Activated T-helper 1 cell treated with anti-CD3 and anti-CD28 coated beads, Interleukin-12 subunit alpha, Interleukin-12 subunit beta, Interleukin-2, Interleukin-4 antibody, amounts not matched to agents 30 ng/mL and 10 ng/mL and 1 ng/mL, durations not matched to agents 14 hours and 24 hours and 36 hours (primary cell): ENCODE measurements at regions not wholly inside any gene's neighbourhood (a gene's known extent, or its start where the extent isn't known, plus 50 kb on each side); places are given as distances from the start of the nearest gene placed in this dataset.

Source experiments
- DNase-seq: peaks from one replicate; pipeline ENCODE4 v3.0.0; 2021; ENCODE audit warnings: low spot score
- H3K27ac Mint-ChIP-seq: one replicate; pipeline ENCODE4 v1.8.0; 2021; ENCODE audit warnings: mild to moderate bottlenecking, mixed read lengths
- H3K27me3 Mint-ChIP-seq: one replicate; pipeline ENCODE4 v1.8.0; 2022; ENCODE audit warnings: mild to moderate bottlenecking, moderate library complexity, mixed read lengths; ENCODE audit not compliant: insufficient read depth
- H3K36me3 Mint-ChIP-seq: one replicate; pipeline ENCODE4 v1.8.0; 2021; ENCODE audit warnings: low read depth, mixed read lengths
- H3K4me1 Mint-ChIP-seq: one replicate; pipeline ENCODE4 v1.8.0; 2021; ENCODE audit warnings: low read depth, mixed read lengths
- H3K4me3 Mint-ChIP-seq: one replicate; pipeline ENCODE4 v1.8.0; 2021; ENCODE audit warnings: mild to moderate bottlenecking, moderate library complexity, mixed read lengths
- H3K9me3 Mint-ChIP-seq: one replicate; pipeline ENCODE4 v1.8.0; 2021; ENCODE audit warnings: mixed read lengths
- intact Hi-C: fragments of 100-400 bp; cut with micrococcal nuclease; formaldehyde crosslinking; loops from one replicate; pipeline ENCODE4 v1.15.1; 2024

GRCh38 chrX:42107495-42108488 lies 184.4 kb upstream of the CASK start:
- Mint-ChIP-seq H3K4me1 (peaks cover 29% of the 10 kb centered on the region), H3K9me3 (peaks cover 24% of the 10 kb centered on the region), H3K27ac (peak overlapping the region; percentile 52), H3K36me3 (peaks cover 12% of the 10 kb centered on the region), H3K4me3 (peak overlapping the region; percentile 31), H3K27me3 (no peaks in the 10 kb centered on the region)
- no peak for DNase-seq
- intact Hi-C loops, result loop anchor here (1.0 to 10.0 kb wide), 5 partner anchors 14 to 837 kb away; no protein-coding TSS in a partner anchor

DNA sequence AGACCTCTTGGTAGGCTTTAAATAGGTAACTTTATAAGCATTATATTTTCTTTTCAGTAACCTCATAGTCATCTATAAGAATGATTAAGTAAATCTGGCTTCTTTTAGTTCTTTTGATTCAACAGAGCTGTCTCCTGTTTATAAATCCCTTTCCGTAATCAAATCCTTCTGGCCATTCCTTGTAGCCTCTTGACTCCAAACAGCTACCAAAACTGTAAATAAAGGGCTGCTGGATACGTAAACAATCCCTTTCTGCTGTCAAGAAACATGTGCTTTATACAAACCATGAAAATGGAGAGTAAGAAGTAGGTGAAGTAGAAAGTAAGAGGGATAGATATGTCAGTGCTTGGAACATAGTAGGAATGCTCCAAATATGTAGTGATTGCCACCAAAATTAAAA lies 183.2 kb upstream of the CASK start:
- H3K9me3 Mint-ChIP-seq, result peaks cover 18% of the 10 kb centered on the region

GRCh38 chrX:42102586-42103282 lies 179.4 kb upstream of the CASK start:
- Mint-ChIP-seq H3K27ac (no peak overlapping the region), H3K4me3 (no peak overlapping the region), H3K36me3 (peaks cover 7% of the 10 kb centered on the region), H3K27me3 (no peaks in the 10 kb centered on the region), H3K4me1 (peaks cover 13% of the 10 kb centered on the region), H3K9me3 (peaks cover 17% of the 10 kb centered on the region)
- intact Hi-C loops, result loop anchor here (10.0 kb wide), 1 partner anchor 438 kb away; no protein-coding TSS in a partner anchor
- no peak for DNase-seq

More for the DNA sequence above, 183.2 kb upstream of the CASK start:
- Mint-ChIP-seq H3K27me3 (no peaks in the 10 kb centered on the region), H3K4me1 (peaks cover 29% of the 10 kb centered on the region), H3K36me3 (peaks cover 10% of the 10 kb centered on the region), H3K27ac (no peak overlapping the region), H3K4me3 (no peak overlapping the region)
- DNase-seq, result no peak
- intact Hi-C loops, result loop anchor here (2.0 to 10.0 kb wide), 2 partner anchors 442 to 838 kb away; no protein-coding TSS in a partner anchor

- no peak overlapping the region for H3K27ac Mint-ChIP-seq
- peaks cover 8% of the 10 kb centered on the region for H3K9me3 Mint-ChIP-seq
- no peaks in the 10 kb centered on the region for H3K27me3 Mint-ChIP-seq
- H3K4me1 Mint-ChIP-seq, result peaks cover 6% of the 10 kb centered on the region
- no peak overlapping the region for H3K4me3 Mint-ChIP-seq
- peaks cover 3% of the 10 kb centered on the region for H3K36me3 Mint-ChIP-seq
- intact Hi-C loops, result no loop called here
- no peak for DNase-seq
Measured at GRCh38 chrX:42098900-42099299, 175.5 kb upstream of the CASK start.

GRCh38 chrX:42097486-42097885 lies 174.1 kb upstream of the CASK start:
- H3K4me1 Mint-ChIP-seq, result peaks cover 12% of the 10 kb centered on the region
- no peak overlapping the region for H3K27ac Mint-ChIP-seq
- no peaks in the 10 kb centered on the region for H3K27me3 Mint-ChIP-seq
- H3K9me3 Mint-ChIP-seq, result no peaks in the 10 kb centered on the region
- peaks cover 2% of the 10 kb centered on the region for H3K36me3 Mint-ChIP-seq
- H3K4me3 Mint-ChIP-seq, result no peak overlapping the region
- no peak for DNase-seq
- intact Hi-C loops, result no loop called here

DNA sequence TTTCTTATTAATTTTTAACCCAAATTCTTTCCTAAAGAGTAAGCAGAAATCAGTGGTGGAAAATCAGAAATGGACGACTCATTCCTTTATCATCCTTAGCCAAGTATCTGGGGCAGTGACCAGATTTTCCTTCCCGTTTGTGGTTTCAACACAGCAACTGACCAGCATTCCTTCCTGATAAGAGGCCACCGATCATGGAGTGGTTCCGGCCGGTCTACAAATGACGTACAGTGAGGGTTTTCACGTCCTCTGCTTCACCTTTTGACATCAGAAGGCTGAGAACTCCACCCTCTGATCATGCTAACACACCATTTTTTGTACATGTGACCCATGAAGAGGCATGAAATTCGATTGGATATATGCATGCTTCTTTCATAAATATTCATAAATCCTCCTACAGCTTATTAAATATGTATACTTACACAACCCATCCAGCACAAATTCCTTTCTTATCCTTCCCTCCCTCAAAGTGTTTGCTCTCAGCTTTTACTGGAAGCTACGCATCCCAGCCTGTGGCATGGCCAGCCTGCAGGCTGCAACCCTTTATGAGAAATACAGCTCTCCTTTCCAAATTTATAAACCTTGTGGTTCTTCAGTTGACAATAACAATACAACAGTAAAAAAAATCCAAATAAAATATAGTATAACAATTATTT lies 173.0 kb upstream of the CASK start:
- no peak for DNase-seq
- Mint-ChIP-seq H3K4me3 (no peak overlapping the region), H3K9me3 (no peaks in the 10 kb centered on the region), H3K27ac (no peak overlapping the region), H3K4me1 (peaks cover 12% of the 10 kb centered on the region), H3K36me3 (peaks cover 2% of the 10 kb centered on the region), H3K27me3 (no peaks in the 10 kb centered on the region)
- intact Hi-C loops, result no loop called here

DNA sequence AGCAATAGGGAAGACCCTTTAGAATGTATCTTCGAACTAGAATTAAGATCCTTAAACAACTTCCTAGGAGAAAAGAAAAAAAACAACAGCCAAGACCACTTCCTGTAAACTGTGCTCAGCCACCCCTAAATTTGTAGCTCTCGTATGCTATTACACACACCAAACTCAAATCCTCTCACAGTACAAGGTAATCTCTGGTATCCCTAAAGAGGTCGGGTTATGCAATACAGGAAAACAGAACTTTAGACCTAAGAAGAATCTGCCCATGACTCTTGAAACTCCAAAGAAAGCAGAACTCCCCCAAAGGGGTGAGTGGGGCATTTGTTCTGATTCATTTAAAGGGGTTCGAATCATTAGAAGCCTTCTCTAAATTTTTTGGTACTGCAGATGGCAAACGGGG lies 170.9 kb upstream of the CASK start:
- Mint-ChIP-seq H3K36me3 (peaks cover 4% of the 10 kb centered on the region), H3K27me3 (no peaks in the 10 kb centered on the region), H3K4me1 (peaks cover 28% of the 10 kb centered on the region), H3K27ac (peak overlapping the region; percentile 29), H3K4me3 (no peak overlapping the region), H3K9me3 (no peaks in the 10 kb centered on the region)
- DNase-seq, result no peak
- intact Hi-C loops, result loop anchor here (5.0 kb wide), 1 partner anchor 172 kb away; the partner anchor contains the start of gene CASK

DNA sequence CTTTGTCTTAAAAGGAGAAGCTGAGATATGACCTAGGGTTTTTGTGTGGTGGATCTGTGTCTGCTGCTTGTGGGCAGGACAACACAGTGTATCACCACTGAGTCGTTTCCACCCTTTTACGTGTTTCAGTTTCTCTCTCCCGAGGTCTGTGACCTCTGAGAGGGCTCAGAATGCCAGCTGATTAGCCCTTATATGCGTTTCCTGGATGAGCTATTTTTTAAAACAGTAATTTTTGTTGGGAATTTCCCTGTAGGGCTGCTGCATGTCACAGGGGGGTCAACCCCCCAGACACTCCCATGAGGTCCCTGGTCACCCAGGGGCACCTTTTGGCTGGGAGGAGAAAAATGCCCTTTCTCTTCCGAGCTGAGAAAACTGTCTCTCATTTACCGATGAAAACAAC lies 170.4 kb upstream of the CASK start:
- no peak overlapping the region for H3K4me3 Mint-ChIP-seq

GRCh38 chrX:42090395-42090794 lies 167.0 kb upstream of the CASK start:
- no peak for DNase-seq
- Mint-ChIP-seq H3K9me3 (no peaks in the 10 kb centered on the region), H3K4me1 (peaks cover 28% of the 10 kb centered on the region), H3K27me3 (no peaks in the 10 kb centered on the region), H3K4me3 (no peak overlapping the region), H3K27ac (no peak overlapping the region), H3K36me3 (peaks cover 4% of the 10 kb centered on the region)
- intact Hi-C loops, result loop anchor here (5.0 kb wide), 1 partner anchor 168 kb away; the partner anchor contains the start of gene CASK

More for the DNA sequence above, 170.4 kb upstream of the CASK start:
- Mint-ChIP-seq H3K27ac (peak overlapping the region; percentile 29), H3K36me3 (peaks cover 4% of the 10 kb centered on the region), H3K4me1 (peaks cover 28% of the 10 kb centered on the region), H3K9me3 (no peaks in the 10 kb centered on the region), H3K27me3 (no peaks in the 10 kb centered on the region)
- intact Hi-C loops, result loop anchor here (1.0 to 5.0 kb wide), 3 partner anchors 14 to 171 kb away; partner anchors contain the start of gene CASK
- DNase-seq, result no peak

- DNase-seq, result no peak
- Mint-ChIP-seq H3K4me1 (peaks cover 24% of the 10 kb centered on the region), H3K4me3 (no peak overlapping the region), H3K27me3 (no peaks in the 10 kb centered on the region), H3K9me3 (no peaks in the 10 kb centered on the region), H3K27ac (no peak overlapping the region), H3K36me3 (peaks cover 4% of the 10 kb centered on the region)
- intact Hi-C loops, result no loop called here
Measured at GRCh38 chrX:42089031-42089430, 165.7 kb upstream of the CASK start.

- no peak overlapping the region for H3K27ac Mint-ChIP-seq
- peaks cover 17% of the 10 kb centered on the region for H3K4me1 Mint-ChIP-seq
- intact Hi-C loops, result no loop called here
- H3K36me3 Mint-ChIP-seq, result peaks cover 4% of the 10 kb centered on the region
- no peaks in the 10 kb centered on the region for H3K27me3 Mint-ChIP-seq
- no peak overlapping the region for H3K4me3 Mint-ChIP-seq
- no peaks in the 10 kb centered on the region for H3K9me3 Mint-ChIP-seq
- DNase-seq, result no peak
Measured at GRCh38 chrX:42087960-42088359, 164.6 kb upstream of the CASK start.

GRCh38 chrX:42085836-42086235 lies 162.5 kb upstream of the CASK start:
- no peak for DNase-seq
- no peaks in the 10 kb centered on the region for H3K9me3 Mint-ChIP-seq
- H3K27me3 Mint-ChIP-seq, result no peaks in the 10 kb centered on the region
- peaks cover 13% of the 10 kb centered on the region for H3K4me1 Mint-ChIP-seq
- intact Hi-C loops, result no loop called here
- H3K36me3 Mint-ChIP-seq, result peaks cover 4% of the 10 kb centered on the region
- H3K27ac Mint-ChIP-seq, result no peak overlapping the region
- H3K4me3 Mint-ChIP-seq, result no peak overlapping the region
